ENCODE measurements at regions not wholly inside any gene's neighbourhood (a gene's known extent, or its start where the extent isn't known, plus 50 kb on each side); places are given as distances from the start of the nearest gene placed in this dataset.

GRCh38 chr18:37701967-37702366 lies 136.4 kb upstream of the CELF4 start:
- no peak for DNase-seq

DNA sequence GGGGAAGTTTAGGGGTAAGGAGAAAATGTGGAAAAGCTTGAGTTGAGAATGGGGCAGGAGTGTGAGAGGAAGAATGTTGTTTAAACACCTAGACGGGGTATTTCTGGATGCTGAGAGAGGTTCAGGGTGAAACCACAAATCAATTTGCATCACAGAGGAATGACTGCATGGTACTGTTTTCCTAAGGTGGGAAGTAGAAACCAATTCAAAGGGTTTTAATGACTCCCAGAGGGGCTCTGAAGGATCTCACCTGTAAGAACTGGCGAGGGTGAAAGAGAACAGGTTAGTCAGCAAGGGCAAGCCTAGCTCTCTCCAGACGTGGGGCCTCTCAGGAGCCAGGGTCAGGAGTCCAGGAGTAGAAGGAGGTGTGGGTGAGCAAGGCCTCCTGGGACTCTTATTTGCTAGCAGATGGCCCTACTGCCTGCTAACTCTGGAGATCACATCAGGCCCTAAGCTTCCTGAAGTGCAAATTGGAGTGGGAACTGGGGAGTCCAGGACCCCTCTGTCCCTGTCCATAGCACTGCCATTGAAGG lies 133.0 kb upstream of the CELF4 start:
- DNase-seq: no peak

- no peak for DNase-seq
Measured at GRCh38 chr18:37694516-37694915, 128.9 kb upstream of the CELF4 start.

- DNase-seq: no peak
Measured at GRCh38 chr18:37691162-37691561, 125.6 kb upstream of the CELF4 start.

- no peak for DNase-seq
Measured at GRCh38 chr18:37689841-37690240, 124.2 kb upstream of the CELF4 start.

DNA sequence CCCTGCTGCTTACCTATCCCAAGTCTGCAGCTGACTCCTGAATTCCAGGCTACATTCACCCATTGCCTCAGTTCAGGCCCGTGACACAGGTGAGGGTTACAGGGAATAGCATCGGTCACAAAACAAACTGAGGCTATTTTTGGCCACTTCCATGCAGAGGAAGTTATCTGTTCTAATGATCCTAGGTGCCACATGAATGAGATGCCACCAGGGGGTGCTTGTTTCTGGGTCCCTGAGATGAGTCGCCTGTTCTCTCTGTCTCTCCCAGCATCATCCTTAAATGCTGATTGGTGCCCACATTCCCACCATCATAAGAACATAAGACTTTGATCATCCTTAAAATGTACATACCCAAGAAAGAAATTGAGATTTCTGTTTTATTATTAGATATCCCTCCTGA lies 119.0 kb upstream of the CELF4 start:
- no peak for DNase-seq

DNA sequence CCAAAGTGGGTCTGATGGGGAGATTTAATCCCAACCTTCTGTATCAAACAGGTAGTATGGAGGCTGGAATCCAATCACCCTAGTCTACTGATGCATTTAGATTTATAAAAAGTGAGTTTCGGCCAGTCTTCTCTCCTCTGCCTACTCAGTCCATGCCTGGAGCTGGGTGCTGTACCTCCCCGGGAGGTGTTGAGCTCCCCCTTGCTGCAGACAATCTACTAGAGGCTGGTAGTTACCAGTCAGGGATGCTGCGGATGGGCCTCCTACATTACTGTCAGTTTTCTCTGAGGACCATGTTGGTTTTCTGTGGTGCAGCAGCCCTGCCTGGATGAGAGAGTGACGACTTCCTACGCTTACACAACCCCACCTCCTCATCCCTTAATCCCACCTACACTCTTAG lies 118.6 kb upstream of the CELF4 start:
- no peak for DNase-seq

GRCh38 chr18:37680911-37681310 lies 115.3 kb upstream of the CELF4 start:
- DNase-seq: no peak

DNA sequence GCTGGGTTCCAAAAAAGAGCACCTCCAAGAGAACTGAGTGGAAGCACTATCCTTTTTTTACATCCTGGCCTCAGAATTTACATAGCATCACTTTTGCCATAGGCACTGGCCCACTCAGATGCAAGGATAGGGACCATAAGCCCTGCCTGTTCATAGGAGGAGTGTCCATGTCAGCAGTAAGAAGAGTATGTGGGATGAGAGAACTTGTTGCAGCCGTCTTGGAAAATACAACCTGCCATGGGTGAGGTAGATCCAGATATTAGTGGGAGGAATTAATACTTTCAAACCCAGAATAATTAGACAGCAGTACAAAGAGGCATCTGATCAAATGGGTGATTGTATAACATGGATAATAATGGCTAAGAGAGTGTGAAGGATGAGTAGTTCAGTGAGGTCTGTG lies 110.7 kb upstream of the CELF4 start:
- no peak for DNase-seq

DNA sequence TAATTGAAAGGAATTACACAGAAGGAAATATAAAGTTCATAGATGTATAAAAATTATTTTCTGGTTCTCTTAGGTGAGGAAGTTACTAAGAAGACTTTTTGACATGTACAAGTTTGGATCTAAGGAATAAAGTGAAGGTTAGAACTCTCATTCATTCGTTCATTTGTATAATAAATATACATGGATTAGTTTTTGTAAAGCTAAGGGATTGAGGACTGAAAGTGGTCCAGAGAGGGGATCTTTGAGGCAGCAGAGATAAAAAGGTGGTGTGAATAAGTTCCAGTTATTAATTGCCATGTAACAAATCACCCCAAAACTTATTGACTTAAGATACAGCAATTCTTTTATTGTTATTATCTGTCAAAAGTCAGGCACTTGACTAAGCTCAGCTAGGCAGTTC lies 110.1 kb upstream of the CELF4 start:
- DNase-seq: no peak

DNA sequence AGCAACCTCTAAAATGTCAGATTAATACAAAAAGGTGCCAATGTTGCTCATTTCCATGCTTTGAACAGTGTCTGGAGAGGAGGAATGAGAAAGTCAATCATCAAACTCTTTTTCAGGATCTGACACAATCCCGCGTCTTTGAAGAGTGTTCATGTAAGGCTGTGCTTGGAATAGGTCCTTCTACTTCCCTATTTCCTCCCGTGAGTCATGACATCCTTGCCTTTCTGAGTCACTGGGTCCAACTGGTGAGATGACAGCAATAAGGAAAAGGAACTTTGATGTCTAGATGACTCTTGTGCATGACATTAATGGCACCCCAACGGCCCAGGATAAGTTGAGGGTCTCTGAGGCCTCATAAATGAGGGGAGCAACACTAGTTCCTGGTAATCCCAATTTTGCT lies 109.0 kb upstream of the CELF4 start:
- DNase-seq: no peak

GRCh38 chr18:37673671-37674070 lies 108.1 kb upstream of the CELF4 start:
- no peak for DNase-seq

DNA sequence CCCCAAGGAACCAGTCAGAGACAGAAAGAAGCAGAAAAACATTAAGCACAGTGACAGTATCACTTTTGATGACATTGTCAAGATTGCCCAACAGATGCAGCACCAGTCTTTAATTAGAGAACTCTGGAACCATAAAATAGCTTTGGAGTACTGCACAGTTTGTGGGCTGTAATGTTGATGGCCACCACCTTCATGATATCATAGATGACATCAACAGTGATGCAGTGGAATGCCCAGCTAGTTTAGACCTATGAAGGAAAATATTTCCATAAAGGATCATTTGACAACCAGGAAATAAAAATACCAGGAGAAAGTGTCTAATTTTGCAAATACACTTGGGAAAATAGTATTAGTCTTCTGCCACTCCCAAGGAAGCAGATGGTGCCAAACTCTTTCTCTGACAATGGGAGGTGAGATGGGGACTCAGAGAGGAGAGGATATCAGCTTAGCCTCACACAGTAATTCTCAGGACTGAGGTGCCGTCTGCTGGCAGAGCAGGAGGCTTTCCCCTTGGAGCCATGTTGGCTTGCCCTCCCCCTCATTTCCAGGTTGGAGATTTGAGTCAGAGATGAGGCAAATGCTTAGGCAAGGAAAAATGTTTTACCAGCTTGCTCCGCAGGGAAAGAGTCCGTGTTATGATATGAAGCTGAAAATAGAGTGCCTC lies 107.5 kb upstream of the CELF4 start:
- DNase-seq: no peak

DNA sequence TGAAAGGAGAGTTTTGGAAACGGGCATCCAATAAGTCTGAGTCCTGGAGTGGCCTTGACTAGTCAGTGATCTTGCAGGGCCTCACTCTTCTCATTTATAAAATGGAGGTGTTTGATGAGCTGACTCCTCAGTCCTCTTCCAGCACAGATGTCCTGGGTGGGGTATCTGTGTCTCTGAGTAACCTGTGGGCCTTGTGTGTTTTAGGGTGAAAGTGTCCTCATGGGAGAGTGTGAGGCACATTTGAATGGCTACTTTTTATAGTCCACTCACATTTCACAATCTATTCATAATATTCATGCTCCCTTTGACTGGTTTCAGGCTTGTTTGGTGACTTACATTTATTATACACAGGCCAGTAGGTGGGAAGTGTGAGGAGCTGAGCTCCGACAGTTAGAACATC lies 106.4 kb upstream of the CELF4 start:
- DNase-seq: no peak

DNA sequence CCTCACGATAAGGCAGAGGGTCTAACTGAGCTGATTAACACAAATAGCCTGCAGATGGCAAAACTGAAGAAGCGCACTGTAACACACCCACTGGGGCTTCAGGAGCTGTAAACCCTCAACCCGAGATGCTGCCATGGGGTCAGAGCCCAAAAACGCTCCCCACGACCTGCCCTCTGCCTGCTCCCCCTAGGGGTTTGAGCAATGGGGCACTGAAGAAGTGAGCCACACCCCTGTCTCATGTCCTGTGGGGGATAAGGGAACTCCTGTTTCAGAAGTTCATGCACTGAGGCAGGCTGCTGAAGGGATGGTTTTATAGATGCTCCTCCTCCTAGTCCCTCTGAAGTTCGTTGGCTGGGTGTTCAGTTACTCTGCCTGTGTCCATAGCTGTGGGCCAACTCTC lies 105.9 kb upstream of the CELF4 start:
- no peak for DNase-seq

DNA sequence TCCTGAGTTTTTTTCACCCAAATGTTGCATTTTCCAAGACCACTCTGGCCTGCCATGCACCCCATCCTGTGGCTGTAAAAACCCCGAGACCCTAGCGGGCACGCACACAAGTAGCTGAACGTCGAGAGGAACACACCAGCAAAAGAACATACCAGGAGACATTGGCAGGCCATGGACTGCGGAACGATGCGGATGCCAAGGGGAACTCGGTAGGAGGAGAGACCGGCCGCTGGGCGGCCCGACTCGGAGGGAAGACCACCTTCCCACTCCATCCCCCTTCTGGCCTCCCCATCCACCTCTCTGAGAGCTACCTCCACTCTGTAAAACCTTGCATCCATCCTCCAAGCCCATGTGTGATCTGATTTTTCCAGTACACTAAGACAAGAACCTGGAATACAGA lies 105.5 kb upstream of the CELF4 start:
- DNase-seq: no peak

- DNase-seq: no peak
Measured at GRCh38 chr18:37669991-37670534, 104.5 kb upstream of the CELF4 start.

GRCh38 chr18:37668971-37669747 lies 103.6 kb upstream of the CELF4 start:
- DNase-seq: no peak

GRCh38 chr18:37667836-37668235 lies 102.2 kb upstream of the CELF4 start:
- DNase-seq: no peak

GRCh38 chr18:37666991-37667390 lies 101.4 kb upstream of the CELF4 start:
- no peak for DNase-seq

DNA sequence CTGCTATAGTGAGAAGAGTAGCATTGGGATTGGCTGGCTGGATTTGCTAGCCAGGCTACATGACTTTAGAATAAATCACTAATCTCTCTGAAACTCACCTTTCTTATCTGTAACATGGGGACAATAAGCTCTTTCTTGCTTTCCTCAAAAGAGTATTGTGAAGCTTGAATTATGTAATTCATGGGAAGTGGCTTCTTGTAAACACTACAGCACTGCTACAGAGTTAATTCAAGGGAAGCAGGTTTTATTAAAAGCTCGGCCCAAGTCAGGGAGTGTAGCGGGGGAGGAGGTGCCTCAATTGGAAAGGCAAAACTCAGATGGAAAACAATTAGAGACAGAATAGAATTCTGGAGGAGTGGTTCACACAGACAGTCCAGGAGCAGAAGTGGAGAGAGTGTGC lies 100.9 kb upstream of the CELF4 start:
- DNase-seq: no peak

DNA sequence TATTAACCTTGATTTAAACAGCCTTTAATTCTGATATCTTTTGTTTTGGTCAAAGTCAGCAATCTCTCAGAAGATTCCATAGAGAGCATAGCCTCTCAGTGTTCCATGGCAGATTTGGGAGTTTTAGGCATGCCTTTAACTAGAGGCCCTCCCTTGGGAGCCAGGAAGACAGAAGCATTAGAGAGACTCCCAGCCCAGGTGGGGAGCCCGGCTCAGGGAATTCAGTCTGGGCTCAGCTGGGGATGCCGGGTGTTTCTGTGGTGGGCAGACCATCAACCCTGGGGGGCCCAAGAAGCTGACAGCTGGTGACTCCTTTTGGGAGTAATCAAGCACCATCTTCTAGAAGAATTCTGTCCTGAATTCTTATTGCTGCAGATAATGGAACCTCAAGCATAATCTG lies 99.7 kb upstream of the CELF4 start:
- DNase-seq: no peak

DNA sequence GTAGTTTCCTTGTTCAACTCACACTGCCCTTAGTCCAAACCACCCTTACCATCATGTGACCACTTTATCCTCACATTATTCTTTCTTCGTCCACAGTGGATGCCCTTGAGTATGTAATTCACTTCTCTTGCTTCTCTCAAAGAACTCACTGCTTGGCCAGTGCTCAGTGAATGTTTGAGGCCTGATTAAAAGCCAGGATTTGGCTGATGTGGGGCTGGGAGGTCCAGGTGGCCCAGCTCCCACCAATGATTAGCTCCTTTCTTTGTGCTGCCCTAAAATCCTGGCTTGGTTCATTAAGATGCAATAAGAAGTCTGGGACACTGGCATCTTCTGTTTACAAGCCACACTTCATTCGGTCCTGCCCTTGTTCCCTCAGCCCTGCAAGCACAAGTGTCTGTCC lies 97.8 kb upstream of the CELF4 start:
- no peak for DNase-seq

Measured in stimulated activated CD4-positive, alpha-beta T cell treated with anti-CD3 and anti-CD28 coated beads, Interleukin-1b, Interleukin-23, amount 100 ng/mL, for 48 hours (primary cell).